ENCODE measurements at regions not wholly inside any gene's neighbourhood (a gene's known extent, or its start where the extent isn't known, plus 50 kb on each side); places are given as distances from the start of the nearest gene placed in this dataset.

DNA sequence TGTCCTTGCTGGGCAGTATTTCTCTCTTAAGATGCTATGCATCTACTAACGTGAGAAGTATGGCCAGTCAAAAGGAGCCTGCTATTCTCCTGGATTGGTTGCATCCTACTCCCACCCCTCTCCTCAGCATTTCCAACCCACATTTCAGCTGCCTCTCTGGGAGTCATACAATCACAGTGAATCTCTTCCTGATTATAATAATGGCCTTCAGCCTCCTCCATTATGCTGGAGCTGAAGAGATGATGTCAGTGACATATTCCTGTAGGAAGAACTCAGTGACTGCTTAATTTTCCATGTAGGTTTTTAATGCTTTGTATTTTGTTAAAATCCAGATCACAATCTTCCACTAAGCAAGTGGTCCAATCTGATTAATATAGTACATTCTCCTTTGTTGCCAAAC is 82.7 kb upstream of the SUCLG2 start:
- no peak for ATAC-seq (ENCODE audit: low FRiP score)
- DNase-seq (ENCODE audit: low spot score), result no peak
- TF ChIP-seq, protein P1, sequence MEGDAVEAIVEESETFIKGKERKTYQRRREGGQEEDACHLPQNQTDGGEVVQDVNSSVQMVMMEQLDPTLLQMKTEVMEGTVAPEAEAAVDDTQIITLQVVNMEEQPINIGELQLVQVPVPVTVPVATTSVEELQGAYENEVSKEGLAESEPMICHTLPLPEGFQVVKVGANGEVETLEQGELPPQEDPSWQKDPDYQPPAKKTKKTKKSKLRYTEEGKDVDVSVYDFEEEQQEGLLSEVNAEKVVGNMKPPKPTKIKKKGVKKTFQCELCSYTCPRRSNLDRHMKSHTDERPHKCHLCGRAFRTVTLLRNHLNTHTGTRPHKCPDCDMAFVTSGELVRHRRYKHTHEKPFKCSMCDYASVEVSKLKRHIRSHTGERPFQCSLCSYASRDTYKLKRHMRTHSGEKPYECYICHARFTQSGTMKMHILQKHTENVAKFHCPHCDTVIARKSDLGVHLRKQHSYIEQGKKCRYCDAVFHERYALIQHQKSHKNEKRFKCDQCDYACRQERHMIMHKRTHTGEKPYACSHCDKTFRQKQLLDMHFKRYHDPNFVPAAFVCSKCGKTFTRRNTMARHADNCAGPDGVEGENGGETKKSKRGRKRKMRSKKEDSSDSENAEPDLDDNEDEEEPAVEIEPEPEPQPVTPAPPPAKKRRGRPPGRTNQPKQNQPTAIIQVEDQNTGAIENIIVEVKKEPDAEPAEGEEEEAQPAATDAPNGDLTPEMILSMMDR (IDR thresholded peaks at IDR 0.05), result no peak

DNA sequence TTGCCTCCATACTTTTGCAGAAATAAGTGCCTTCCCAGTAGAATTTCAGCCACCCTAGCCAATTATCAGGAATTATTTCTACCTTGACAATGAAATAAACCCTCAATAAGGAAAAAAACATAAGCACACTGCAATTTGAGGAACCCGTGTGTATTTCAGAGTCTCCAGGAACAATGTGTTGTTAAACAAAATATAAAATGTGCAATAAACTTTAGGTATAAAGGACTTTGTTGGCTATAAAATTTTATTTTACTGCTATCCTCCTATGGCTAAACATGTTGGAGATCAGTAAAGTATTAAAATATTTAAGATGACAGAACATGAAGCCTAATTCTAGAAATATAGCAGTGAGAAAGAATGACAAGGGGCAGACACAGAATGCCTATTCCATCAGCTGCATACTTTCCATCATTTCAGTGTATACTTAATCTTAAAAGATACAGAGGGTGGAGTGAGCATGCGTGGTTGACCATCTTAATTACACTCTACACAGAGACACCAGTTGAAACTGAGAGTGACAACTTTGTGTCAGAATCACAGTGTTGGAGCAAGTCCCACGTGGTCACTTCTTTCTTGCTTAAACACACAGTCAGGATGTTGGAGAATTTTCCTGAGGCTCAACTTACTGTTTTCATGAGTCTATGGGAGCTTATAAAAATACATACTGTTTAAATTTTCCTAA is 79.0 kb upstream of the SUCLG2 start:
- DNase-seq (ENCODE audit: low spot score) (no peak), ATAC-seq (ENCODE audit: low FRiP score) (no peak)
- TF ChIP-seq, protein P1 (IDR thresholded peaks at IDR 0.05), result no peak

DNA sequence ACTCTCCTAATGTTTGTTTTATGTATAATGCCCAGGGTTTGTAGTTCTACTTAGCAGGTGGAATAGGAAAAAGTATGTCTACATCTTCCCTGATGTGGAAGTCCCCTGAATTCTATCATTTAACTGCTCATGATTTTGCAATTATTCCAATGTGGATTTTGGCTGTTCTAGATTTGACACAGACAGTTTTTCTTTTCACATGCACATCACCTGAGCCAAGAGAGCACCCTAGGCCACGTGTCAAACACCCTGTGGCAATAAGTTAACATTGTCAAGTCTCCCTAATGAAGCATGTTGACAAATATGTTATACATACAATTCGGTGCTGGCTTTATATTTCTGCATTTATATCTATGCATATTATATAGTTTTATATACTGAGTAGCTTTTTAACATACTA is 70.0 kb upstream of the SUCLG2 start:
- no peak for ATAC-seq (ENCODE audit: low FRiP score)

DNA sequence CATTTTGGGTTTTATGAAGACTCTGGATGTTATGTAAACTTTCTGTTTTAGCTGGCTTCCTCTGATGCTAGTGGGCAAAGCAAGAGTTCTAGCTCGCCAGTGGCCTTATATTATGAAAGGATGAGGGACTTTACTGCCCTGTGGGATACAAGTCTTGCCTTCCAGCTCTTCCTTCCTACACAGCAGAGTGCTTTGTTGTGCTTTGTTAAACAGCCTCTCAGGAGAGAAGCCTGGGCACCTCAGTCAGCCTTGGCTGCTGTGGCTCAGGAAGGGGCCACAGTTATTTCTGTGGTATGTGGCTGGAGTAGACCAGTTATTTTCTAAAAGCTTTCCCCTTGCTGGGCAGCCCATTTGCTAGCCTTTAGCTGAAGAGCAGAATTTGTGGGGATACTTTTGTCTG is 69.5 kb upstream of the SUCLG2 start:
- TF ChIP-seq, protein P1 (IDR thresholded peaks at IDR 0.05), result no peak
- DNase-seq (ENCODE audit: low spot score) (no peak), ATAC-seq (ENCODE audit: low FRiP score) (no peak)

More for the DNA sequence above, 70.0 kb upstream of the SUCLG2 start:
- TF ChIP-seq, protein P1 (IDR thresholded peaks at IDR 0.05), result no peak
- DNase-seq (ENCODE audit: low spot score), result no peak

DNA sequence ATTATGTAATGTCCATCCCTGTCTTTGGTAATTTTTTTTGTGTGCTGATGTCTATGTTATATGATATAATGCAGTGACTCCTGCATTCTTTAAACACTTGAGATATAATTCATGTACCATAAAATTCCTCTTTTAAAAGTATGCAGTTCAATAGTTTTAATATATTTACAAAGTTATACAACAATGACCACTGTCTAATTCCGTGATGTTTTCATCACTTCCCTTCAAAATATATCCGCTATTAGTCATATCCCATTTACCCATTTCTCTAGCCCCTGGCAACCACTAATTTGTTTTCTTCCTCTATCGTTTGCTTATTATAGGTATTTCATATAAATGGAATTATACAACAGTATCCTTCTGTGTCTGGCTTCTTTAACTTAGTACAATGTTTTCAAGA is 64.9 kb upstream of the SUCLG2 start:
- no peak for ATAC-seq (ENCODE audit: low FRiP score)
- no peak for DNase-seq (ENCODE audit: low spot score)
- TF ChIP-seq, protein P1 (IDR thresholded peaks at IDR 0.05), result no peak

DNA sequence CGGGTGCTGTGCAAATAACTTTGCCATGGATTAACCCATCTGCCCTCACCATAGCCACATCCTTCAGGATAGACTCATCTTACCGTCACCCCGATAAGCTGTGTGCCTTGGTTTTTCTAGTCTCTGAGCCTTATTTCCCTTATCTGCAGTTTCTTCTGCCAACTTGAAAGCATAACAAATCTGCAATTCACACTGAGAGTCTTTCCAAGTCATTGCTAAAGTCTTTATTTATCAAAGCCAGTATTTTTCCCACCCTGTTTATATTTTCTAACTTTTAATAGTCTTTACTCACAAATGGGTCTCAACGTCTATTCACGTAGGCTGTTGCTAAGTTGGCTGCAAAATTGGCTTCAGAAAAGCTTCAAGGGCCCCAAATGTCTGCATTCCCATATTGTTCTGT is 61.6 kb upstream of the SUCLG2 start:
- TF ChIP-seq, protein P1 (IDR thresholded peaks at IDR 0.05), result no peak
- DNase-seq (ENCODE audit: low spot score) (no peak), ATAC-seq (ENCODE audit: low FRiP score) (no peak)

DNA sequence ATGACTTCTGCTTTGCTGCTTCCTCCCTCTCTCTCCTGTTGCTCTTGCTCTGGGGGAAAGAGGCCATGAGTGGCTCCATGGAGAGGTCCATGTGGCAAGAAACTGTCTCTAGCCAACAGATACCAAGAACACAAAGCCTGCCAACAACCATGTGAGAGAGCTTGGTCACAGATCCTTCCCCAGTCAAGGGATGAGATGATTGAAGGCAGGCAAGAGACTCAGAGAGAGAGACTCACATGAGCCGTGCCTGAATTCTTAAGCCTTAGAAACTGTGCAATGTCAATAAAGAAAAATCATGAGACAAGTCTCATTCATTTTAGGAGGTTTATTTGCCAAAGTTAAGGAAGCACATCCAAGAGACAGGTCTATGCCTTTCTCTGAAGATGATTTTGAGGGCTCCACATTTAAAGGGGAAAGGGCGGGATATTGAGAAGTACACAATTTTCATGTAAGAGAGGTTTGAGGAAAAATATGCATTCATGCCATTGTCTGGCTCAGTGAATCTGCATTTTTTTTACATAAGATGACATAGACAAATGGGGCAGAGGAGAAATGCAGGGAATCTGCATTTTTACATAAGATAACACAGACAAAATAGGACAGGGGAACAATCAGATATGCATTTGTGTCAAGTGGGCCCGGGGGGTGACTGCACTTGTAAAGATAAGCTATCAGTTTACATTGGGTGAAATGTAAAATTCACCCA is 59.5 kb upstream of the SUCLG2 start:
- ATAC-seq (ENCODE audit: low FRiP score) (no peak), DNase-seq (ENCODE audit: low spot score) (no peak)
- TF ChIP-seq, protein P1 (IDR thresholded peaks at IDR 0.05), result no peak

Data from omental fat pad (tissue), 3 donors.